ENCODE measurements at regions not wholly inside any gene's neighbourhood (a gene's known extent, or its start where the extent isn't known, plus 50 kb on each side); places are given as distances from the start of the nearest gene placed in this dataset.

GRCh38 chr22:34115722-34116121 is 195.4 kb upstream of the LARGE1 start:
- Histone ChIP-seq H3K36me3 (ENCODE audit: control insufficient read depth in 2 of 2, insufficient read depth in 2 of 2, low read length in 1 of 2) (no peaks in the 10 kb centered on the region), H3K4me3 (ENCODE audit: low read depth in 1 of 2, low read length in 2 of 2) (no peak overlapping the region), H3K9me3 (ENCODE audit: control insufficient read depth in 2 of 2, insufficient read depth in 1 of 2, low read depth in 1 of 2, low read length in 1 of 2) (no peaks in the 10 kb centered on the region), H3K4me1 (ENCODE audit: control insufficient read depth in 2 of 2, insufficient read depth in 2 of 2, low read length in 1 of 2) (no peaks in the 10 kb centered on the region), H3K27me3 (ENCODE audit: control insufficient read depth in 1 of 2, insufficient read depth in 2 of 2, low read length in 2 of 2) (no peaks in the 10 kb centered on the region), H3K27ac (ENCODE audit: low read depth in 2 of 2, low read length in 1 of 2) (no peak overlapping the region)
- 76 to 88% methylated on average over 2 of the region's 2 CpGs for WGBS, 2 donors

DNA sequence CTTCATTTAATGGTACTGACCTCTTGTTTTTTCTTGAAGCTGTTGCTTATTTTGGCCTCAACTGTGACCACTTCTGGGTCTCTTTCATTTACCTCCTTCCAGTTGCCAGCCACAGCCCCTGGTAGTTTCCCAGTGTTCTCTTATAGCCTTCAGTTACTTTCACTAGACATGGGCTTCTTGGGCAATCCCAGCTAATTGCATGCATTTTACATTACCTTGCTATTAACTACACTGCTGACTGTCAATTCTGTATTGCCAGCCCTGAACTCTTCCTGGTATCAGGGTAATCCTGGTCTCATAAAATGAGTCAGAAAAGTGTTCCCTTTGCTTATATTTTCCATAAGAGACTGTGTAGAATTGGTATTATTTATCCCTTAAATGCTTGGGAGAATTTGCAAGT is 195.8 kb upstream of the LARGE1 start:
- no peak overlapping the region for H3K4me3 ChIP-seq (ENCODE audit: low read depth in 1 of 2, low read length in 2 of 2)
- H3K27ac ChIP-seq (ENCODE audit: low read depth in 2 of 2, low read length in 1 of 2) = no peak overlapping the region
- H3K4me1 ChIP-seq (ENCODE audit: control insufficient read depth in 2 of 2, insufficient read depth in 2 of 2, low read length in 1 of 2) = no peaks in the 10 kb centered on the region

GRCh38 chr22:34122042-34122441 is 201.8 kb upstream of the LARGE1 start:
- Histone ChIP-seq H3K9me3 (ENCODE audit: control insufficient read depth in 2 of 2, insufficient read depth in 1 of 2, low read depth in 1 of 2, low read length in 1 of 2) (no peaks in the 10 kb centered on the region), H3K4me3 (ENCODE audit: low read depth in 1 of 2, low read length in 2 of 2) (no peak overlapping the region), H3K4me1 (ENCODE audit: control insufficient read depth in 2 of 2, insufficient read depth in 2 of 2, low read length in 1 of 2) (no peaks in the 10 kb centered on the region), H3K27ac (ENCODE audit: low read depth in 2 of 2, low read length in 1 of 2) (no peak overlapping the region), H3K36me3 (ENCODE audit: control insufficient read depth in 2 of 2, insufficient read depth in 2 of 2, low read length in 1 of 2) (no peaks in the 10 kb centered on the region), H3K27me3 (ENCODE audit: control insufficient read depth in 1 of 2, insufficient read depth in 2 of 2, low read length in 2 of 2) (no peaks in the 10 kb centered on the region)
- 48 to 63% methylated on average over 1 of the region's 1 CpG for WGBS, 2 donors

More for the DNA sequence above, 195.8 kb upstream of the LARGE1 start:
- no peaks in the 10 kb centered on the region for H3K9me3 ChIP-seq (ENCODE audit: control insufficient read depth in 2 of 2, insufficient read depth in 1 of 2, low read depth in 1 of 2, low read length in 1 of 2)
- H3K27me3 ChIP-seq (ENCODE audit: control insufficient read depth in 1 of 2, insufficient read depth in 2 of 2, low read length in 2 of 2) = no peaks in the 10 kb centered on the region
- H3K36me3 ChIP-seq (ENCODE audit: control insufficient read depth in 2 of 2, insufficient read depth in 2 of 2, low read length in 1 of 2) = no peaks in the 10 kb centered on the region

- no peaks in the 10 kb centered on the region for H3K9me3 ChIP-seq (ENCODE audit: control insufficient read depth in 2 of 2, insufficient read depth in 1 of 2, low read depth in 1 of 2, low read length in 1 of 2)
- 70 to 77% methylated on average over 4 of the region's 4 CpGs for WGBS, 2 donors
- no peaks in the 10 kb centered on the region for H3K36me3 ChIP-seq (ENCODE audit: control insufficient read depth in 2 of 2, insufficient read depth in 2 of 2, low read length in 1 of 2)
- H3K4me3 ChIP-seq (ENCODE audit: low read depth in 1 of 2, low read length in 2 of 2) = no peak overlapping the region
- H3K27ac ChIP-seq (ENCODE audit: low read depth in 2 of 2, low read length in 1 of 2) = no peak overlapping the region
- H3K27me3 ChIP-seq (ENCODE audit: control insufficient read depth in 1 of 2, insufficient read depth in 2 of 2, low read length in 2 of 2) = no peaks in the 10 kb centered on the region
- H3K4me1 ChIP-seq (ENCODE audit: control insufficient read depth in 2 of 2, insufficient read depth in 2 of 2, low read length in 1 of 2) = no peaks in the 10 kb centered on the region
These were observed 209.6 kb upstream of the LARGE1 start for GRCh38 chr22:34129691-34130486.

GRCh38 chr22:34135749-34136148 is 215.5 kb upstream of the LARGE1 start:
- no peaks in the 10 kb centered on the region for H3K4me1 ChIP-seq (ENCODE audit: control insufficient read depth in 2 of 2, insufficient read depth in 2 of 2, low read length in 1 of 2)
- H3K27me3 ChIP-seq (ENCODE audit: control insufficient read depth in 1 of 2, insufficient read depth in 2 of 2, low read length in 2 of 2) = no peaks in the 10 kb centered on the region
- H3K9me3 ChIP-seq (ENCODE audit: control insufficient read depth in 2 of 2, insufficient read depth in 1 of 2, low read depth in 1 of 2, low read length in 1 of 2) = no peaks in the 10 kb centered on the region
- H3K27ac ChIP-seq (ENCODE audit: low read depth in 2 of 2, low read length in 1 of 2) = no peak overlapping the region
- 82 to 83% methylated on average over 7 of the region's 7 CpGs for WGBS, 2 donors
- H3K4me3 ChIP-seq (ENCODE audit: low read depth in 1 of 2, low read length in 2 of 2) = no peak overlapping the region
- H3K36me3 ChIP-seq (ENCODE audit: control insufficient read depth in 2 of 2, insufficient read depth in 2 of 2, low read length in 1 of 2) = no peaks in the 10 kb centered on the region

DNA sequence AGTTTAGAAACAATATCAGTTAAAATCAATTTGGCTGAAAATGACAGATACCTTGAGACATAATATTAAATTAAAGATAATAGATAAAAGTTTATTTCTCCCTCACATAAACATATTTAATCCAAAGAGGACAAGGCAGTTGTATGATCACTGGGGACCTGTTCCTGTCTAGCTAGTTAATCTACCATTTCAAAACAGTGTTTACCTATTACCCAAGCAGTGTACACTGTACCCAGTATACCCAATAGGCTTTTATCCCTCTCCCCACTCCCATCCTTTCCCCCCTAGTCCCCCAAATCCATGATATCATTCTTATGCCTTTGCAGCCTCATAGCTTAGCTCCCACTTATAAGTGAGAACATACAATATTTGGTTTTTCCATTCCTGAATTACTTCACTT is 229.7 kb upstream of the LARGE1 start:
- H3K9me3 ChIP-seq (ENCODE audit: control insufficient read depth in 2 of 2, insufficient read depth in 1 of 2, low read depth in 1 of 2, low read length in 1 of 2) = peaks cover 0 to 2% of the 10 kb centered on the region in 2 donors
- no peaks in the 10 kb centered on the region for H3K36me3 ChIP-seq (ENCODE audit: control insufficient read depth in 2 of 2, insufficient read depth in 2 of 2, low read length in 1 of 2)
- no peaks in the 10 kb centered on the region for H3K4me1 ChIP-seq (ENCODE audit: control insufficient read depth in 2 of 2, insufficient read depth in 2 of 2, low read length in 1 of 2)
- no peak overlapping the region for H3K4me3 ChIP-seq (ENCODE audit: low read depth in 1 of 2, low read length in 2 of 2)
- no peak overlapping the region for H3K27ac ChIP-seq (ENCODE audit: low read depth in 2 of 2, low read length in 1 of 2)
- no peaks in the 10 kb centered on the region for H3K27me3 ChIP-seq (ENCODE audit: control insufficient read depth in 1 of 2, insufficient read depth in 2 of 2, low read length in 2 of 2)

DNA sequence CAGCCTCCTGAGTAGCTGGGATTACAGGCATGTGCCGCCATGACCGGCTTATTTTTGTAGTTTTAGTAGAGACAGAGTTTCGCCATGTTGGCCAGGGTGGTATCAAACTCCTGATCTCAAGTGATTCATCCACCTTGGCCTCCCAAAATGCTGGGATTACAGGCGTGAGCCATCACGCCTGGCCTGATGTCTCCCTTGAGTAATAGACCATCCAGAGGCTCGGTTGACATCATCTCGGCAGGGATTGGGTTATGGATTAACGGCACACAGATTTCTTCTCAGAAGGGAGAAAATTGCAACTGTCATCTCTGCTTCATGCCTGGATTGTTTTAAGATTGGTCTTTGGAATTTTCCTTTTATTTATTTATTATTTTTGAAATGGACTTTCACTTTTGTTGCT is 239.2 kb upstream of the LARGE1 start:
- 77 to 83% methylated on average over 8 of the region's 8 CpGs for WGBS, 2 donors
- Histone ChIP-seq H3K27me3 (ENCODE audit: control insufficient read depth in 1 of 2, insufficient read depth in 2 of 2, low read length in 2 of 2) (no peaks in the 10 kb centered on the region), H3K9me3 (ENCODE audit: control insufficient read depth in 2 of 2, insufficient read depth in 1 of 2, low read depth in 1 of 2, low read length in 1 of 2) (no peaks in the 10 kb centered on the region), H3K27ac (ENCODE audit: low read depth in 2 of 2, low read length in 1 of 2) (no peak overlapping the region), H3K4me3 (ENCODE audit: low read depth in 1 of 2, low read length in 2 of 2) (no peak overlapping the region), H3K36me3 (ENCODE audit: control insufficient read depth in 2 of 2, insufficient read depth in 2 of 2, low read length in 1 of 2) (no peaks in the 10 kb centered on the region), H3K4me1 (ENCODE audit: control insufficient read depth in 2 of 2, insufficient read depth in 2 of 2, low read length in 1 of 2) (no peaks in the 10 kb centered on the region)

DNA sequence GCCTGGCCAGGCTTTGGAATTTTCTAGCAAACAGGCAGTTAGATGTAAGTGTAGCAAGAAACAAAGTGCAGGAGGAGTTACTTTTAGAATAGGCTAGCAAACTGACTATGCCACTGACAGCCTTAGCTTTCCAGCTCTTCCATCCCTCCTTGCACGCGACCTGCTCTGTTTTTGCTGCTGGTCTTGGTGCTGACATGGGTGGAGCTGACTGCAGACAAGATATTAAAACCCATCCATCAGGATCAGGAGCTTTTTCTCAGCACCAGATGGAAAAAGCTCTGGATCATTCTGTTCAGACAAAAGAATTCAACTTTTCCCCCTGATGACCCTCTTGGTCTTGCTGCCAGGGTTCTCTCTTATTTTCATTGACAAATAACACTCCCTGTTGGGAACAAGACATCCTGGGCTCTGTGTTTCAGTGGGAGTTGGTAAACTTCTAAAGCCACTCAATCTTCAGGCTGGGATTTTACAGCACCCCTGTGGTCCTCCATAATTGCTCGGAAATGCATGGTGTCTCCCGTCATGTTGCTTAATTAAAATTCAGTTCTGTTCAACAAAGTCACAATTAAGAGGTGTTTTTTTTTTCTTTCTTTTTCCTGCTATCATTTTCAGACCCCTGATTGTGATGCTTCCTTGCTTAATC is 240.0 kb upstream of the LARGE1 start:
- Histone ChIP-seq H3K27me3 (ENCODE audit: control insufficient read depth in 1 of 2, insufficient read depth in 2 of 2, low read length in 2 of 2) (no peaks in the 10 kb centered on the region), H3K4me1 (ENCODE audit: control insufficient read depth in 2 of 2, insufficient read depth in 2 of 2, low read length in 1 of 2) (no peaks in the 10 kb centered on the region), H3K36me3 (ENCODE audit: control insufficient read depth in 2 of 2, insufficient read depth in 2 of 2, low read length in 1 of 2) (no peaks in the 10 kb centered on the region), H3K4me3 (ENCODE audit: low read depth in 1 of 2, low read length in 2 of 2) (no peak overlapping the region), H3K9me3 (ENCODE audit: control insufficient read depth in 2 of 2, insufficient read depth in 1 of 2, low read depth in 1 of 2, low read length in 1 of 2) (no peaks in the 10 kb centered on the region), H3K27ac (ENCODE audit: low read depth in 2 of 2, low read length in 1 of 2) (no peak overlapping the region)
- 30 to 36% methylated on average over 4 of the region's 4 CpGs for WGBS, 2 donors

GRCh38 chr22:34161431-34162123 is 241.3 kb upstream of the LARGE1 start:
- Histone ChIP-seq H3K36me3 (ENCODE audit: control insufficient read depth in 2 of 2, insufficient read depth in 2 of 2, low read length in 1 of 2) (no peaks in the 10 kb centered on the region), H3K4me1 (ENCODE audit: control insufficient read depth in 2 of 2, insufficient read depth in 2 of 2, low read length in 1 of 2) (no peaks in the 10 kb centered on the region), H3K9me3 (ENCODE audit: control insufficient read depth in 2 of 2, insufficient read depth in 1 of 2, low read depth in 1 of 2, low read length in 1 of 2) (no peaks in the 10 kb centered on the region), H3K4me3 (ENCODE audit: low read depth in 1 of 2, low read length in 2 of 2) (no peak overlapping the region), H3K27me3 (ENCODE audit: control insufficient read depth in 1 of 2, insufficient read depth in 2 of 2, low read length in 2 of 2) (no peaks in the 10 kb centered on the region), H3K27ac (ENCODE audit: low read depth in 2 of 2, low read length in 1 of 2) (no peak overlapping the region)
- WGBS, 2 donors = 40 to 43% methylated on average over 9 of the region's 9 CpGs

Measured in esophagus (tissue), 2 donors.